GM12878 (cell line): ENCODE measurements at regions not wholly inside any gene's neighbourhood (a gene's known extent, or its start where the extent isn't known, plus 50 kb on each side); places are given as distances from the start of the nearest gene placed in this dataset.

Experiments
- ATAC-seq: fragments of 200-7000 bp; cut with Tn5 transposase; 3 replicates; pipeline ENCODE4 v1.9.1; 2020; ENCODE audit warnings: mild to moderate bottlenecking, moderate library complexity
- BruUV-seq: library from RNA; stranded (reverse); fragments of 400-500 nt; replicated peaks from 2 replicates; lab custom pipeline; 2021; lab: Mats Ljungman, UMichigan
- CTCF ChIA-PET: fragments of 300-600 bp; sonication (Branson Sonifier 250); formaldehyde crosslinking; extraction: SDS; loops from one replicate; lab custom pipeline; 2021; ENCODE audit warnings: inconsistent platforms; lab: Yijun Ruan, JAX
- POLR2A ChIA-PET: fragments of 350-600 bp; formaldehyde crosslinking; extraction: SDS; loops from one replicate; lab custom pipeline; 2021; ENCODE audit warnings: inconsistent platforms; lab: Charles Lee
- RAD21 ChIA-PET: fragments of 300-600 bp; sonication (Branson Sonifier 250); formaldehyde crosslinking; loops from one replicate; lab custom pipeline; 2023; ENCODE audit warnings: antibody characterized with exemption; ENCODE audit not compliant: unreplicated experiment; lab: Charles Lee
- SMC1A ChIA-PET: fragments of 300-600 bp; sonication (Branson Sonifier 250); formaldehyde crosslinking; loops from one replicate; lab custom pipeline; 2023; ENCODE audit not compliant: unreplicated experiment, uncharacterized antibody; lab: Charles Lee
- DNase-seq: peaks from one replicate; pipeline ENCODE4 v3.0.0-alpha.2; 2011; ENCODE audit warnings: low read depth, low spot score
- FAIRE-seq: peaks from 3 replicates; lab custom pipeline; 2011; peaks lifted over from hg19 to GRCh38; lab: Jason Lieb, UNC
- H2AFZ ChIP-seq: 2 replicates; pipeline ENCODE4 v1.6.0; 2011; ENCODE audit warnings: low read depth, low read length, control low read depth; ENCODE audit not compliant: control insufficient read depth
- H3K27ac ChIP-seq: 2 replicates; pipeline ENCODE4 v1.5.1; 2011; ENCODE audit warnings: control low read depth; ENCODE audit not compliant: control insufficient read depth, insufficient read depth
- H3K27me3 ChIP-seq, 2 experiments: replicated peaks in 1 of 2; 2 replicates each; pipeline versions ENCODE4 v1.6.0 to v1.6.1; 2011; ENCODE audit warnings: low read length in 1 of 2; ENCODE audit not compliant: control insufficient read depth in 2 of 2, insufficient read depth in 2 of 2
- H3K36me3 ChIP-seq, 2 experiments: 2 replicates each; pipeline ENCODE4 v1.5.1; 2011; ENCODE audit warnings: low read length in 1 of 2; ENCODE audit not compliant: control insufficient read depth in 2 of 2, insufficient read depth in 2 of 2
- H3K4me1 ChIP-seq: 2 replicates; pipeline ENCODE4 v1.6.1; 2011; ENCODE audit warnings: mild to moderate bottlenecking, low read length, moderate library complexity, mixed read lengths; ENCODE audit not compliant: control insufficient read depth, insufficient read depth
- H3K4me2 ChIP-seq: 2 replicates; pipeline ENCODE4 v1.6.0; 2011; ENCODE audit warnings: control low read depth; ENCODE audit not compliant: control insufficient read depth, insufficient read depth
- H3K4me3 ChIP-seq: fragments of 200-600 bp; sonication (generic); 2 replicates; pipeline ENCODE4 v1.5.1; 2016
- H3K79me2 ChIP-seq: 2 replicates; pipeline ENCODE4 v1.6.0; 2011; ENCODE audit warnings: low read length; ENCODE audit not compliant: control insufficient read depth, insufficient read depth
- H3K9ac ChIP-seq: 2 replicates; pipeline ENCODE4 v1.8.0; 2011; ENCODE audit warnings: low read length, control low read depth, mixed read lengths; ENCODE audit not compliant: control insufficient read depth, insufficient read depth
- H3K9me3 ChIP-seq: replicated peaks from 3 replicates; pipeline ENCODE4 v1.5.1; 2011; ENCODE audit warnings: mild to moderate bottlenecking, low read length; ENCODE audit not compliant: control insufficient read depth, insufficient read depth
- H4K20me1 ChIP-seq: 2 replicates; pipeline ENCODE4 v1.6.0; 2011; ENCODE audit not compliant: control insufficient read depth, insufficient read depth
- BCL11A ChIP-seq: IDR thresholded peaks from 2 replicates; pipeline ENCODE4 v1.6.1; 2011; ENCODE audit warnings: low read depth, low read length
- BRCA1 ChIP-seq: IDR thresholded peaks from 2 replicates; pipeline ENCODE4 v1.6.1; 2011; ENCODE audit warnings: low read depth, low read length, improper control_type of control experiment
- CBX5 ChIP-seq: sonication (generic); IDR thresholded peaks from 2 replicates; pipeline ENCODE4 v1.6.1; 2016; ENCODE audit warnings: low read depth, moderate library complexity, mild to moderate bottlenecking, inconsistent platforms
- DPF2 ChIP-seq: fragments of 450-650 bp; IDR thresholded peaks from 2 replicates; pipeline ENCODE4 v1.6.1; 2017; ENCODE audit warnings: mild to moderate bottlenecking
- GABPA ChIP-seq: IDR thresholded peaks from 2 replicates; pipeline ENCODE4 v1.6.1; 2014; ENCODE audit warnings: antibody characterized with exemption, low read depth, mild to moderate bottlenecking, inconsistent platforms
- HDAC6 ChIP-seq: fragments of 200-600 bp; sonication (generic); IDR thresholded peaks from one replicate; pipeline ENCODE4 v1.8.0; 2017; ENCODE audit warnings: antibody characterized with exemption; ENCODE audit not compliant: unreplicated experiment
- KDM1A ChIP-seq: fragments of 200-600 bp; sonication (generic); IDR thresholded peaks from 2 replicates; pipeline ENCODE4 v1.6.1; 2016; ENCODE audit warnings: borderline replicate concordance
- NR2C2 ChIP-seq: IDR thresholded peaks from 2 replicates; pipeline ENCODE4 v1.6.1; 2011; ENCODE audit warnings: borderline replicate concordance, low read depth; ENCODE audit not compliant: control insufficient read depth, insufficient read length
- PKNOX1 ChIP-seq: fragments of 450-650 bp; IDR thresholded peaks from 2 replicates; pipeline ENCODE4 v1.6.1; 2016; ENCODE audit warnings: mild to moderate bottlenecking
- POLR2AphosphoS2 ChIP-seq: IDR thresholded peaks from 2 replicates; pipeline ENCODE4 v1.6.1; 2011; ENCODE audit warnings: low read depth, mild to moderate bottlenecking, low read length, improper control_type of control experiment, moderate library complexity
- REST ChIP-seq: IDR thresholded peaks from 2 replicates; pipeline ENCODE4 v1.6.1; 2012; ENCODE audit warnings: mild to moderate bottlenecking, low read depth, low read length
- TBL1XR1 ChIP-seq: IDR thresholded peaks from 2 replicates; pipeline ENCODE4 v1.6.1; 2012; ENCODE audit warnings: low read depth, low read length, improper control_type of control experiment
- ZBED1 ChIP-seq: IDR thresholded peaks from 2 replicates; pipeline ENCODE4 v1.6.1; 2016; ENCODE audit warnings: borderline replicate concordance
- ZNF274 ChIP-seq: IDR thresholded peaks from one replicate; pipeline ENCODE4 v1.8.0; 2011; ENCODE audit not compliant: insufficient read length, insufficient read depth
- WGBS: methylation state at CpG from one replicate; pipeline ENCODE4 v1.1.6; 2016; ENCODE audit warnings: low lambda C conversion rate; ENCODE audit not compliant: insufficient replicate concordance, insufficient coverage; ENCODE audit errors: missing lambda C conversion rate; 5-methylcytosine and 5-hydroxymethylcytosine counted together
- in situ Hi-C: fragments of 300-500 bp; cut with MboI; formaldehyde crosslinking; loops from 9 replicates; pipeline ENCODE4 v1.14.3; 2018; ENCODE audit warnings: mixed read lengths
- intact Hi-C: fragments of 100-400 bp; cut with micrococcal nuclease; formaldehyde crosslinking; loops from one replicate; pipeline ENCODE4 v1.14.2; 2022; ENCODE audit not compliant: unreplicated experiment

- no peak for TF ChIP-seq PKNOX1
Observed at GRCh38 chr16:8107296-8107695, 483.0 kb downstream of the TMEM114 start (continued).

GRCh38 chr16:8103649-8104289 lies 486.5 kb downstream of the TMEM114 start:
- TF ChIP-seq POLR2AphosphoS2 (no peak), REST (no peak), GABPA (no peak), CBX5 (no peak), TBL1XR1 (no peak), DPF2 (no peak), ZNF274 (no peak), BCL11A (no peak), BRCA1 (no peak), ZBED1 (no peak), NR2C2 (no peak), KDM1A (no peak), HDAC6 (no peak)
- Histone ChIP-seq H4K20me1 (no peaks in the 10 kb centered on the region), H3K27me3 (no peaks in the 10 kb centered on the region), H3K79me2 (no peaks in the 10 kb centered on the region), H3K27ac (no peak overlapping the region), H3K4me1 (no peaks in the 10 kb centered on the region), H3K4me2 (no peak overlapping the region), H3K9me3 (no peaks in the 10 kb centered on the region), H3K36me3 (no peaks in the 10 kb centered on the region), H3K4me3 (no peak overlapping the region), H3K9ac (no peak overlapping the region), H2AFZ (no peak overlapping the region)
- in situ Hi-C loops, result no loop called here
- DNase-seq, result no peak
- 48% methylated on average over 8 of the region's 8 CpGs for WGBS
- FAIRE-seq, result no peak
- intact Hi-C loops, result no loop called here
- BruUV-seq, result no TSS peak
- no peak for ATAC-seq
- ChIA-PET SMC1A (no interaction called here), RAD21 (no interaction called here), POLR2A (no interaction called here), CTCF (no interaction called here)
